ENCODE measurements at regions not wholly inside any gene's neighbourhood (a gene's known extent, or its start where the extent isn't known, plus 50 kb on each side); places are given as distances from the start of the nearest gene placed in this dataset.

- no peak for TF ChIP-seq CTCF (IDR thresholded peaks at IDR 0.05)
Observed at GRCh38 chrX:129000018-129000417, 523.3 kb downstream of the SMARCA1 start.

GRCh38 chrX:128992107-128992971 is 531.0 kb downstream of the SMARCA1 start:
- peak; percentile 21; the same call in 1 of the 2 replicates for TF ChIP-seq CTCF (IDR thresholded peaks at IDR 0.05)

GRCh38 chrX:128975745-128976144 is 547.5 kb downstream of the SMARCA1 start:
- peak; percentile 63 for TF ChIP-seq CTCF (IDR thresholded peaks at IDR 0.05)

GRCh38 chrX:128973033-128973432 is 550.3 kb downstream of the SMARCA1 start:
- TF ChIP-seq CTCF (IDR thresholded peaks at IDR 0.05): no peak

- TF ChIP-seq CTCF (IDR thresholded peaks at IDR 0.05): no peak
Observed at GRCh38 chrX:128961290-128961689, 562.0 kb downstream of the SMARCA1 start.

GRCh38 chrX:128931071-128931470 is 592.2 kb downstream of the SMARCA1 start:
- no peak for TF ChIP-seq CTCF (IDR thresholded peaks at IDR 0.05)

- no peak for TF ChIP-seq CTCF (IDR thresholded peaks at IDR 0.05)
Observed at GRCh38 chrX:128929271-128930057, 593.8 kb downstream of the SMARCA1 start.
